Neural progenitor cell (in vitro differentiated cells): ENCODE measurements at regions not wholly inside any gene's neighbourhood (a gene's known extent, or its start where the extent isn't known, plus 50 kb on each side); places are given as distances from the start of the nearest gene placed in this dataset.

Experiments
- EZH2 ChIP-seq: fragments of 200-600 bp; sonication (generic); IDR thresholded peaks from 2 replicates; pipeline ENCODE4 v1.6.1; 2017; ENCODE audit warnings: antibody characterized with exemption, mild to moderate bottlenecking, moderate library complexity
- EZH2phosphoT487 ChIP-seq: fragments of 200-600 bp; sonication (generic); IDR thresholded peaks from 2 replicates; pipeline ENCODE4 v1.6.1; 2017; ENCODE audit warnings: antibody characterized with exemption
- TF ChIP-seq, protein P1 (sequence below): fragments of 200-600 bp; sonication (generic); IDR thresholded peaks from 2 replicates; pipeline ENCODE4 v1.5.1; 2017; ENCODE audit warnings: antibody characterized with exemption, mild to moderate bottlenecking

DNA sequence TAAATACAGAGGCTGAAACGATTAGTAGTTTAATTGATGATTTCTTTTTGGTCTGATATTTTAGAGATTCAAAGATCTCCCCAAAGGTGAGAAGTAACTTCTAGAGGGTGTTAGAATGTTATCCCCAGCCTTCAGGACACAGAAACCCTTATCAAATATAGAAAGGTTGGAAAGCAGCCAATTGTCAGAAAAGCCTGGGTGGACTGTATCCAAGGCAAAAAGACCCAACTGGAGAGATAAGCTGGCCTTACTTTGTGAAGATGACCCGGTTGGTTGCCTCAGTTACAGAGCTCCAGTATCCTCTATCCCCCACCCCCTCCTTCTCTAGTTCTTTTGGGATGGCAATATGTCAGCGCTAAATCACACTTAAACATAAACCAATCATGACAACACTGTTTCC, 75.7 kb downstream of the GCNT4 start:
- no peak for TF ChIP-seq EZH2
- TF ChIP-seq, protein P1, sequence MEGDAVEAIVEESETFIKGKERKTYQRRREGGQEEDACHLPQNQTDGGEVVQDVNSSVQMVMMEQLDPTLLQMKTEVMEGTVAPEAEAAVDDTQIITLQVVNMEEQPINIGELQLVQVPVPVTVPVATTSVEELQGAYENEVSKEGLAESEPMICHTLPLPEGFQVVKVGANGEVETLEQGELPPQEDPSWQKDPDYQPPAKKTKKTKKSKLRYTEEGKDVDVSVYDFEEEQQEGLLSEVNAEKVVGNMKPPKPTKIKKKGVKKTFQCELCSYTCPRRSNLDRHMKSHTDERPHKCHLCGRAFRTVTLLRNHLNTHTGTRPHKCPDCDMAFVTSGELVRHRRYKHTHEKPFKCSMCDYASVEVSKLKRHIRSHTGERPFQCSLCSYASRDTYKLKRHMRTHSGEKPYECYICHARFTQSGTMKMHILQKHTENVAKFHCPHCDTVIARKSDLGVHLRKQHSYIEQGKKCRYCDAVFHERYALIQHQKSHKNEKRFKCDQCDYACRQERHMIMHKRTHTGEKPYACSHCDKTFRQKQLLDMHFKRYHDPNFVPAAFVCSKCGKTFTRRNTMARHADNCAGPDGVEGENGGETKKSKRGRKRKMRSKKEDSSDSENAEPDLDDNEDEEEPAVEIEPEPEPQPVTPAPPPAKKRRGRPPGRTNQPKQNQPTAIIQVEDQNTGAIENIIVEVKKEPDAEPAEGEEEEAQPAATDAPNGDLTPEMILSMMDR: no peak
- no peak for TF ChIP-seq EZH2phosphoT487
